ENCODE measurements at regions not wholly inside any gene's neighbourhood (a gene's known extent, or its start where the extent isn't known, plus 50 kb on each side); places are given as distances from the start of the nearest gene placed in this dataset.
"Not testable (repeated sequence)": the region's sequence is repeated elsewhere in the genome, so short reads cannot be mapped to it uniquely, and the experiment has no call there.

DNA sequence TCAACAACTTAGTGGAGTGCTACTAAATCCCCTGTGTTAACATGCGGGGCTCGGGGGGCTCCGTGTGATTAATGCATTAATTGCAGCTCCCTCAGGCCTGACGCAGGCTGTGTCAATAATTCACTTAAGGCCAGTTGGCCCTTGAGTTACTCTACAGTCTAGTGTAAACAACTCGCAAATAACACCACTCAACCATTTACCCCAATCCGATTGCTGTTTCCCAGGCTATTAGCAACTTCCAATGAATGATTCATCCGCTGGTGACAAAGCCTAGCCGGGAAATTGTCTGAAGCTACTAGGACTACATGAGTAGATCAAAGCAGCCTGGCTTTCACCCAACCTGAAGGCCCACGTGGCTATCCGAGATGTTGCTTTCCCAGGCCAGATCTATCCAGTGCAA, 121.3 kb upstream of the SOX14 start:
- Histone ChIP-seq H3K4me1 (ENCODE audit: control insufficient read depth, insufficient read depth, low read length) (peaks cover 2% of the 10 kb centered on the region; the same call in 1 of the 2 replicates), H3K4me3 (ENCODE audit: low read length) (no peak overlapping the region), H3K9me3 (ENCODE audit: control insufficient read depth, insufficient read depth, low read length) (no peaks in the 10 kb centered on the region), H3K27ac (ENCODE audit: low read length) (no peak overlapping the region), H3K27me3 (ENCODE audit: control insufficient read depth, insufficient read depth, low read length) (no peaks in the 10 kb centered on the region), H3K36me3 (ENCODE audit: control insufficient read depth, insufficient read depth, low read length) (no peaks in the 10 kb centered on the region)
- DNase-seq (ENCODE audit: low read depth, low spot score): no peak
- no CpG with 5 or more reads among the region's 10 CpGs for WGBS (ENCODE audit: insufficient coverage, insufficient read length)

DNA sequence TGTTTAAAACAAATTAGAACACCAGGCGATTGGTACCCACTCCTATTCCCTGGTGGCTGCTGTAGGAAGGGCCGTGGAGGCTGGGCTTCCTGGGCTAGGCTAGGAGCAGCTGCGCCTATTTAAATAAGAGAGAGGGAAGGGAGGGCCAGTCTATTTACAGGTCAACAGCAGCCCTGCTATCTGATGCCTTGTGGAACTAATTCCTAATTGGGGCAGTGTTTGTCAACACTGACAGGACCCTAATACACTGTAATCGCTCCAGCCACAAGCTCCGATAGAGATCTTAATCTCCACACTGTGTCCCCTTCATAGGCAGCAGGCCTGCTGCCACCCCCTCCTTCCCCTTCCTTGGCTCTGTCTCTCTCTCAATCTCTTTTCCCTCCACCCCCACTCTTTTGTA, 116.9 kb upstream of the SOX14 start:
- Histone ChIP-seq H3K27me3 (ENCODE audit: control insufficient read depth, insufficient read depth, low read length) (no peaks in the 10 kb centered on the region), H3K4me3 (ENCODE audit: low read length) (no peak overlapping the region), H3K4me1 (ENCODE audit: control insufficient read depth, insufficient read depth, low read length) (peaks cover 2% of the 10 kb centered on the region; the same call in 1 of the 2 replicates), H3K36me3 (ENCODE audit: control insufficient read depth, insufficient read depth, low read length) (no peaks in the 10 kb centered on the region), H3K27ac (ENCODE audit: low read length) (no peak overlapping the region), H3K9me3 (ENCODE audit: control insufficient read depth, insufficient read depth, low read length) (no peaks in the 10 kb centered on the region)
- DNase-seq (ENCODE audit: low read depth, low spot score): peak; percentile 25
- WGBS (ENCODE audit: insufficient coverage, insufficient read length): no CpG with 5 or more reads among the region's 5 CpGs

DNA sequence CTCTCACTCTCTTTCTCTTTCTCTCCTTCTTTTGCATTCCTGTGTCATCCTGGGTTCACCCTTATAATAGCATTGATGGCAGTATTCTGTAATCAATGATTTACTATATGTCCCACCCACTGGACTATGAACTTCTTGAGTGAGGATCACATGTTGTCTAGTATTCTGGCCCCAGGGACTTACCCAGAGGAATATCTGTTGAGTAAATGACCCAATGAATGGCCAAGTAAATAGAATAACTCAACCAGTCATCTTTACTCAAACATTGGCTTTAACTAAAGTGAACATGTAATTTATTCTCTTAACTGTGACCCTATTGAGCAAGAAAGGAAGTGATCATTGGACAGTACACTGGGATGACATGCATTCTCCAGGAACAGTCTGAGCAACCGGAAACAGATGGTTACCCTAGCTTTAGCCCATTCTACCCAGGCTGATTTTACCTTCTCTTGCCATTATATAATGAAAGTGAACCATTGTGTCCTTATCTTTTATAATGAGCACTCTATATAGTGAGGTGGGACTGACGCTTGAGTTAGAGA, 94.5 kb upstream of the SOX14 start:
- no peak for DNase-seq (ENCODE audit: low read depth, low spot score)
- no CpG with 5 or more reads among the region's 2 CpGs for WGBS (ENCODE audit: insufficient coverage, insufficient read length)
- H3K4me3 ChIP-seq (ENCODE audit: low read length): no peak overlapping the region
- no peaks in the 10 kb centered on the region for H3K36me3 ChIP-seq (ENCODE audit: control insufficient read depth, insufficient read depth, low read length)
- no peaks in the 10 kb centered on the region; the same call in 1 of the 2 replicates for H3K9me3 ChIP-seq (ENCODE audit: control insufficient read depth, insufficient read depth, low read length)
- no peak overlapping the region for H3K27ac ChIP-seq (ENCODE audit: low read length)
- no peaks in the 10 kb centered on the region for H3K4me1 ChIP-seq (ENCODE audit: control insufficient read depth, insufficient read depth, low read length)
- H3K27me3 ChIP-seq (ENCODE audit: control insufficient read depth, insufficient read depth, low read length): no peaks in the 10 kb centered on the region

DNA sequence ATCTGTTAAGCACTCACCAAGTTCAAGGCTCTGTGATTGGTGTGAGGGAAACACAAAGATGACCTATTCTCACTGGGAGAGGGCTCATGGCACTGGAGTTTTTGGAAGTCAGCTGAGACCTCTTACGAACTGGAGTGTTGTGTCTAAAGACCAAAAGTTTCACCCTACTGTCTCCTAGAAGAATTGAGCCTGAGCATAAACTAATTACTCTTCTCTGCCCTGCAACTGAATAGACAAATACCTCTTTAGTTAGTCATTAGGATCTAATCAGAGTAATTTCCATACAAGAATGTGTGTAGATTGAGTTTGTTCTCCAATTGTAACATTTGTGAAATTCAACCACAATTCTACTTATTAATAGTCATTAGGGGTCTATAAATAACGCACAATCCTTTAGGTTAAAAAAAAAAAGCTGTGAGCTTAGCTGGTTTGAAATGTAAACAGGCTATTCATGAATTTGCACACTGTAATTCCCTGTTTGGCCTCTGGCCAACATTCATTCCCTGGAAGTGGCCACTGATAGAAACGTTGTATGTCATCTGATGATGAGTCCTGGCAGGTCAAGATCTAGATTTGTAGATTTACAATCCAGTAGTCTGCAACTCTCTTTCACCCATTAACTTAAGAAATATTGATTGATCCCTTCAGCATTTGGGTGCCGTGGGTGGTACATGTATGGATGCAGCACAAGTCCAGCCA, 76.8 kb upstream of the SOX14 start:
- Histone ChIP-seq H3K36me3 (ENCODE audit: control insufficient read depth, insufficient read depth, low read length) (no peaks in the 10 kb centered on the region), H3K4me3 (ENCODE audit: low read length) (no peak overlapping the region), H3K4me1 (ENCODE audit: control insufficient read depth, insufficient read depth, low read length) (no peaks in the 10 kb centered on the region), H3K27ac (ENCODE audit: low read length) (no peak overlapping the region), H3K9me3 (ENCODE audit: control insufficient read depth, insufficient read depth, low read length) (no peaks in the 10 kb centered on the region), H3K27me3 (ENCODE audit: control insufficient read depth, insufficient read depth, low read length) (no peaks in the 10 kb centered on the region)
- DNase-seq (ENCODE audit: low read depth, low spot score): no peak
- no CpG with 5 or more reads among the region's 4 CpGs for WGBS (ENCODE audit: insufficient coverage, insufficient read length)

DNA sequence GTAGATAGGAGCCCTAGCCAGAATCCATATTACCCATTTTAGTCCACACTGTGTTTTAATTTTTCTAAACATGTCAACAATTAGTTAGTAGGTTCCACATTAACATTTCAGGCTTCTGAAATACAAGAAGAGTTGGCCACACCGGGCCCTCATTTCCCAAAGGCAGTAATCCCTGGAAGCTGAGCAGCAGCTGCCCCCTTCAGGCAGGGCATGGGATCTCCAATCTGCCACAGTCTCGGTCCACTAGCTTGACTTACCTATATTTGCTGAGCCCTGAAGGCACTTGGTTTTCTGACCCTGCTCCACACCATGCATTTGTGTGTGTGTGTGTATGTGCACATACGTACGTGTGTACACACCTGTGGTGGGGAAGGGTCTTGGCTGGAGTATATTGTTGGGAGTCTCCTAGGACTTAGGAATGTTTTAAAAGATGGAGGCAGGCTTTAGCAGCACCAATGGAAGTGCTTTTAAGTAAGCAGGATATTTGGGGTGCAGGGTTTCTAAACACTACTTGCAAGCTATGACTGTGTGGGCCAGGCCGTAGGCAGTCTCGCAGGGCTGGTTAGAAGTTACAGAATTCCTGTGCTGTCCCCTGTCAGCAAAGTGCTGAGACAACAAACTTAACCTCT, 71.2 kb upstream of the SOX14 start:
- Histone ChIP-seq H3K4me3 (ENCODE audit: low read length) (no peak overlapping the region), H3K27me3 (ENCODE audit: control insufficient read depth, insufficient read depth, low read length) (no peaks in the 10 kb centered on the region), H3K36me3 (ENCODE audit: control insufficient read depth, insufficient read depth, low read length) (no peaks in the 10 kb centered on the region), H3K27ac (ENCODE audit: low read length) (no peak overlapping the region), H3K9me3 (ENCODE audit: control insufficient read depth, insufficient read depth, low read length) (no peaks in the 10 kb centered on the region), H3K4me1 (ENCODE audit: control insufficient read depth, insufficient read depth, low read length) (no peaks in the 10 kb centered on the region; the same call in 1 of the 2 replicates)
- WGBS (ENCODE audit: insufficient coverage, insufficient read length): no CpG with 5 or more reads among the region's 6 CpGs
- peak; percentile 20 for DNase-seq (ENCODE audit: low read depth, low spot score)

DNA sequence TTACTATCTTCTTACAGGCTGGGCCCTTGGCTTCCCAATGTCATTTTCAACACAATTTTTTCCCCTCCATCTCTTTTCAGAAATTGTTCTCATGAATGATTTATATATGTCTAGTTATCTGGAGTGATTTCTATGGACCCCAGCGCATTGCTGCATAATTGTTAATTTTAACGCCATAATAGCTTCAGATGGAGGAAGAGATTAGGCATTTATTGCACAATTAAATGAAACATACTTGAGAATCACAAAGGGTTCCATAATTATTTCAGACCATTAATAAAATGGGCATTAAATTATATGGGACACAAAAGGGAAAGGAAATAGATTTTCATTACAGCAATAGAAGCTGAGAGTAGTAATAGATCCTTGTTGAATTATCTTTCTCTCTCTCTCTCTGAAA, 70.3 kb upstream of the SOX14 start:
- WGBS (ENCODE audit: insufficient coverage, insufficient read length): no CpG with 5 or more reads among the region's 2 CpGs
- no peak for DNase-seq (ENCODE audit: low read depth, low spot score)
- Histone ChIP-seq H3K4me1 (ENCODE audit: control insufficient read depth, insufficient read depth, low read length) (no peaks in the 10 kb centered on the region; the same call in 1 of the 2 replicates), H3K4me3 (ENCODE audit: low read length) (no peak overlapping the region), H3K36me3 (ENCODE audit: control insufficient read depth, insufficient read depth, low read length) (no peaks in the 10 kb centered on the region), H3K27me3 (ENCODE audit: control insufficient read depth, insufficient read depth, low read length) (no peaks in the 10 kb centered on the region), H3K27ac (ENCODE audit: low read length) (no peak overlapping the region), H3K9me3 (ENCODE audit: control insufficient read depth, insufficient read depth, low read length) (no peaks in the 10 kb centered on the region)

DNA sequence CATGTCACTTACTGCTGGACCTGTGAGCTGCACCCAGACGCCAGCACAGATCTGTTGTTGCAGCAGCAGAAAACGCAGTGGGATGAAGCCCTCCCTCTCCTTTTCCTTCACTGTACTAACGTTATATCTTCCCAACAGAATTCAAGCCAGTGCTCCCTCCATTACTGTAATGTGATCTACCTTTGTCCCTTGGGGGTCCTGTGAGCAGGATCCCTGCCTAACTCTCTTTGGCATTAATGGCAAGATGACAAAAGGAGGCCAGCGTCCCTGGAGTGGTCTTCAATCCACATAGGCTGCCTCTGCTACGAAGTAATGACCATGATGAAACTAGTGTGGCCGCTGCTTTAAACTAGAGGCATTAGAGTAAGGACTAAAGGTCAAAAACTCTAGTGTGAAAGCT, 69.3 kb upstream of the SOX14 start:
- DNase-seq (ENCODE audit: low read depth, low spot score): no peak
- H3K36me3 ChIP-seq (ENCODE audit: control insufficient read depth, insufficient read depth, low read length): no peaks in the 10 kb centered on the region
- H3K9me3 ChIP-seq (ENCODE audit: control insufficient read depth, insufficient read depth, low read length): no peaks in the 10 kb centered on the region
- no peaks in the 10 kb centered on the region; the same call in 1 of the 2 replicates for H3K4me1 ChIP-seq (ENCODE audit: control insufficient read depth, insufficient read depth, low read length)
- no peaks in the 10 kb centered on the region for H3K27me3 ChIP-seq (ENCODE audit: control insufficient read depth, insufficient read depth, low read length)
- H3K27ac ChIP-seq (ENCODE audit: low read length): no peak overlapping the region
- no CpG with 5 or more reads among the region's 6 CpGs for WGBS (ENCODE audit: insufficient coverage, insufficient read length)
- no peak overlapping the region for H3K4me3 ChIP-seq (ENCODE audit: low read length)

DNA sequence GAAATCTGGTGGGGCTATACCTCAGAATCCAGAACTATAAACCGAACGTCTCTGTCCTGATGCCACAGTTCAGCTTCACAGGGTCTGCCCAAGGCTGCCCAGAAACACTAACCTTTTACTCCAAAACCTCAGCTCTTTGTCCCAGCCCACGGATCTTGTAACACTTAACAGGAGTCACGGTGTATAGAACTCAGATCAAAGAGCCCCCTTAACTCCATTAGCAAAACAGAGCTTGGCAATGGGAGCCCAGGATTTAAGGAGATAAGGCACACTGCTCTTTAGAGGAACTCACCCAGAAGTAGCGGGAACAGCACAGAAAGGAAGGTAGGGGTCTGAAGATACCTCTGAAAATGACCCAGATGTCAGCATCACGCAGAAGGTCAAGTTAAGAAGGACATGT, 68.8 kb upstream of the SOX14 start:
- H3K27ac ChIP-seq (ENCODE audit: low read length): no peak overlapping the region
- H3K36me3 ChIP-seq (ENCODE audit: control insufficient read depth, insufficient read depth, low read length): no peaks in the 10 kb centered on the region
- H3K9me3 ChIP-seq (ENCODE audit: control insufficient read depth, insufficient read depth, low read length): no peaks in the 10 kb centered on the region
- no peak overlapping the region for H3K4me3 ChIP-seq (ENCODE audit: low read length)
- no peaks in the 10 kb centered on the region; the same call in 1 of the 2 replicates for H3K4me1 ChIP-seq (ENCODE audit: control insufficient read depth, insufficient read depth, low read length)
- no peak for DNase-seq (ENCODE audit: low read depth, low spot score)
- H3K27me3 ChIP-seq (ENCODE audit: control insufficient read depth, insufficient read depth, low read length): no peaks in the 10 kb centered on the region
- no CpG with 5 or more reads among the region's 6 CpGs for WGBS (ENCODE audit: insufficient coverage, insufficient read length)

DNA sequence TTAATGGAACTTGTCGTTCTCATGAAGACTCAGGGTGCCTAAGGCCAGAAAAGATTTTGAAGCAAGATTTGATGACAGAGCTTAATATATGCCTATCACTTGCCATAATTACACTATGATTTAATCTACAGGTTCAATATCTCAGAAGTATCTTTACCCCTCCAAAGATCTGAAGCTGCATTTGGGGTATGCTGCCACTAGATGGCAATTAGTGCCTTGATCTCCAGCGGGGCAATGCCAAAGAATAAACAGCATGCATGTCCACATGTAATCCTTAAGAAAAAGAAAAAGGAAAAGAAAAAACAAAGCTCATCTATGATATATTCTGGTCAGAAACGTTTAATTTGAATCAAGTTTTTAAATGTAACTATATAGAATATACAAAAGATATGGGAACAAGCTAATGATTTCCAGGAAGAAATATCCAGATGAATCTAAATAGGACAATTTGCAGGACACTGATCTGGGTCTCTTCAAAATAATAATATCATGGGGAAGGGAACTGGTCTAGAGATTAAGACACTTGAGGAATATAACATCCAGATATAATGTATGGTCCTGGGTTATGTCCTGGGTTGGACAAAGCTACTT, 55.0 kb upstream of the SOX14 start:
- Histone ChIP-seq H3K9me3 (ENCODE audit: control insufficient read depth, insufficient read depth, low read length) (no peaks in the 10 kb centered on the region), H3K27ac (ENCODE audit: low read length) (no peak overlapping the region), H3K4me3 (ENCODE audit: low read length) (no peak overlapping the region), H3K36me3 (ENCODE audit: control insufficient read depth, insufficient read depth, low read length) (no peaks in the 10 kb centered on the region), H3K4me1 (ENCODE audit: control insufficient read depth, insufficient read depth, low read length) (no peaks in the 10 kb centered on the region), H3K27me3 (ENCODE audit: control insufficient read depth, insufficient read depth, low read length) (no peaks in the 10 kb centered on the region)
- DNase-seq (ENCODE audit: low read depth, low spot score): no peak
- WGBS (ENCODE audit: insufficient coverage, insufficient read length): no CpG with 5 or more reads among the region's 3 CpGs

DNA sequence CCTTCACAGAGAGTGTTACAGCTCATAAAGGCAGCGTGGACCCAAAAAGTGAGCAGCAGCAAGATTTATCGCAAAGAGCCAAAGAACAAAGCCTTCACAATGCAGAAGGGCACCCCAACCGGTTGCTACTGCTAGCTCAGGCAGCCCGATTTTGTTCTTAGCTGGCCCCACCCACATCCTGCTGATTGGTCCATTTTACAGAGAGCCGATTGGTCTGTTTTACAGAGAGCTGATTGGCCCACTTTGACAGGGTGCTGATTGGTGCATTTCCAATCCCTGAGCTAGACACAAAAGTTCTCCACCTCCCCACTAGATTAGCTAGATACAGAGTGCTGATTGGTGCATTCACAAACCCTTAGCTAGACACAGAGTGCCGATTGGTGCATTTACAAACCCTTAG, 50.1 kb upstream of the SOX14 start:
- not testable (repeated sequence) for H3K36me3 ChIP-seq (ENCODE audit: control insufficient read depth, insufficient read depth, low read length); H3K27ac ChIP-seq (ENCODE audit: low read length); DNase-seq (ENCODE audit: low read depth, low spot score); H3K9me3 ChIP-seq (ENCODE audit: control insufficient read depth, insufficient read depth, low read length); H3K4me1 ChIP-seq (ENCODE audit: control insufficient read depth, insufficient read depth, low read length); H3K4me3 ChIP-seq (ENCODE audit: low read length); H3K27me3 ChIP-seq (ENCODE audit: control insufficient read depth, insufficient read depth, low read length)
- no CpG with 5 or more reads among the region's 6 CpGs for WGBS (ENCODE audit: insufficient coverage, insufficient read length)

Measured in iPS DF 6.9 (cell line).